Activated CD4-positive, alpha-beta T cell treated with anti-CD3 and anti-CD28 coated beads, Interleukin-10, Interleukin-2, amounts not matched to agents 100 ng/mL and 50 ng/mL, durations not matched to agents 16 hours and 8 hours (primary cell): ENCODE measurements at regions not wholly inside any gene's neighbourhood (a gene's known extent, or its start where the extent isn't known, plus 50 kb on each side); places are given as distances from the start of the nearest gene placed in this dataset.
"Not testable (repeated sequence)": the region's sequence is repeated elsewhere in the genome, so short reads cannot be mapped to it uniquely, and the experiment has no call there.

Experiments
- DNase-seq: peaks from one replicate; pipeline ENCODE4 v3.0.0-alpha.2; 2020

DNA sequence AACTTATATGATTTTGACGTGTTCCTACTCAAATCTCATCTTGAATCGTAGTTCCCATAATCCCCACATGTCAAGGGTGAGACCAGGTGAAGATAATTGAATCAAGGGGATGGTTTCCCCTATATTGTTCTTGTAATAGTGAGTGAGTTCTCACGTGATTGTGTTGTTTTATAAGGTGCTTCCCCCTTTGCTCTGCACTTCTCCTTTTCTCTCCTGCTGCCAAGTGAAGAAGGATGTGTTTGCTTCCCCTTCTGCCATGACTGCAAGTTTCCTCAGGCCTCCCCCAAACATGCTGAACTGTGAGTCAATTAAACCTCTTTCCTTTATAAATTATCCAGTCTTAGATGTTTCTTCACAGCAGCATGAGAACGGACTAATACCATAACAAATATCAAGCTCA, 83.2 kb downstream of the MANEA start:
- no peak for DNase-seq

DNA sequence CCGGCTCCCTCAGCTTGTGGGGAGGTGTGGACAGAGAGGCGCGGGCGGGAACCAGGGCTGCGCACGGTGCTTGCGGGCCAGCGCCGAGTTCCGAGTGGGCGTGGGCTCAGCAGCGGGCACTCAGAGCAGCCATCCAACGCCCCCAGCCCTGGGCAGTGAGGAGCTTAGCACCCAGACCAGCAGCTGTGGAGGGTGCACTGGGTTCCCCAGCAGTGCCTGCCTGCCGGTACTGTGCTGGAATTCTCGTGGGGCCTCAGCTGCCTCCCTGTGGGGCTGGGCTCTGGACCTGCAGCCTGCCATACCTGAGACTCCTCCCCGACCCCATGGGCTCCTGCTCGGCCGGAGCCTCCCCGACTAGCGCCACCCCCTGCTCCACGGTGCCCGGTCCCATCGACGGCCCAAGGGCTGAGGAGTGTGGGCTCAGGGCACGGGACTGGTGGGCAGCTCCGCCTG, 92.7 kb downstream of the MANEA start:
- DNase-seq, result no peak

DNA sequence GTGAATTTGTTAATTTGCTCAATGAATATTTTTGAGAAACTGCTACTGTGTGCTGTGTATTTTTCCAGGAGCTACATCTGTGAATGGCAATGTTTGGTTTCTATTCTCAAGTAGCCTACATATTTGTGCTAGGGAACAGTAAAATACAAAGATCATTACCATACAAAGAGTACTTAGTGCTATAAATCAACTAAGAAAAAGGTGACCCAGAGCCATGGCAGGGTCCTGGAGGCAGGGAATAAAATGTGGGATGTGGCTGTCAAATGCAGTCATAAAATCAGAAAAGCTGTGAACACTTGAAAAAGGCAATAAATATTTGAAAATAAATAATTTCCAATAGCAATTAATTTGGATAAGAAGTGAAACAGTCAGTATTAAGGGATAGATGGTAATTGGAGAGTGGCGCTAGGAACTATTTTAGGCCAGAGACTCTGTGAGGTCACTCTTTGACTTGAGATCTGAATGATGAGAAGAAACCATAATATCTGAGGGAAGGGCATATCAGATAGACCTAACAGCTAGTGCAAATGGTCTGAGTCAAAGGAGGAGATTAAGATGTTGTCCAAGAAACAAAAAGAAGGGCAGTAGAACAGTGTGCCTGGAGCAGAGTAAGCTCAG, 98.8 kb downstream of the MANEA start:
- no peak for DNase-seq

DNA sequence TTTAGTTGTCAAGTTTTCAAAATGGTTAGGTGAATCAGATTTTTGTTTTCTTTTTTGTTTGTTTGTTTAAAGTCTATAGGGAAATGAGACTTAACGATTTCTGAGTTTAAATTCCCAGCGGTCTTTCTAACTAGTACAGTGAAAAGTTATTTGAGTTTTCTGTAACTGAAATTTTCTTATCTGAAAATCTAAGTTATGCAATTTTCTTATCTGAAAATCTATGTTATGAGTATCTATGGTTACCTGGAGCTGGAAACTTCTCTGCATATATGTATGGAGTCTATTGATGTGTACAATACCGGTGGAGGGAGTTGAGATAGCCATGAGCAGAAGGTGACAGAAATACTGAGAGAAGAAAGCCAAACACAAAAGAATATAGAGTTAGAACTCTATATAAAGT, 102.6 kb downstream of the MANEA start:
- no peak for DNase-seq

DNA sequence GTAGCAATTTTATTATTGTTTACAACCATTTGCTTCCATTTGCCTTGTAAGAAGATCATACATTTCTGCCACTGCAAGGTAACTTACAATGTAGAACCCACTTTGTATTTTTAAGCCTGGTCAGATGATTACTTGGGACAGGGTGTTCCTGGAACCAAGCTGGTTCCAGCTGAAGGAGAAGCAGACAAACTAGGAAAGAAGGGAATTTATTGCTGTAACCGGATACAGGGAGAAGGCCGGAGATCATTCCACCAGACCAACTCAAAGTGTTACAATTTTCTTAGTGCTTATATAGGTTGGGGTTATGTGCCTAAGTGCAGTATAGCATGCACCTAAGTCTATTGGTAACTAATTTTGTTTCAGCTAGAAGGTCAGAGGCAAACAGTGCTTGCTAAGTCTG, 104.4 kb downstream of the MANEA start:
- no peak for DNase-seq

DNA sequence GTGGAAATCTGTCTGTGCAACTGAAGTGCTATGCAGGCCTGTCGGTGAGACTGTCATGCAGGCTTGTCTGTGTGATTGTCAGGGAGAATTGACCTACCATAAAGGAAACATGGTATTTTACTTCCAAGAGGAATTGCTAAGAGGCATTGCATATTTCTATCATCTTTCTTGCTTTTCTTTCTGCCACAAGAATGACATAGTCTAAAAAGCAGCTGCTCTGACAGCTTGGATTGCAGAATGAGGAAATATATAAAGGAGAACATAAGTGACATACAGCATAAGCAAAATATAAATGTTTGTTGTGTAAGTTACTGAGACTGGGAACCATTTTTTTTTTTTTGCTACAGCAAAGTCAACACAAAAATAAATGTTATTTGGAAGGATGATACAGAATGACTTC, 105.1 kb downstream of the MANEA start:
- no peak for DNase-seq

DNA sequence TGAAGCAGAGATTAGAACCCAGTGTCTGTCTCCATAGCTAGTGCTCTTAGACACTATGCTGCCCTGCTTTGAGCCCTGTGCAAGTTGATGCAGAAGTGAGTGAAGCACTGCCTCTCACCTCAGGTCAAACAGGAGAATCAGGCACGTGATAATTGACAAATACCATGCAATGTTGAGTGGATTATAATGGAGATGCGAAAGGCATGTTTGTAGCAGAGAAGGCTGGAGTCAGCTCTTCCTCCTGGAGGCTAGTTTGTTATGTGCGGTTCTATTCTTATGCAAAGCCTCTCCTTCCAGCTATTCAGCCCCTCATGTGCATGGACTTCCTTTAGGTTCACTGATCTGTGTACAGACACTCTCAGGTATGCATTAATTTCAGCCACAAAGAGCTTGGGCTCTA, 108.5 kb downstream of the MANEA start:
- no peak for DNase-seq

DNA sequence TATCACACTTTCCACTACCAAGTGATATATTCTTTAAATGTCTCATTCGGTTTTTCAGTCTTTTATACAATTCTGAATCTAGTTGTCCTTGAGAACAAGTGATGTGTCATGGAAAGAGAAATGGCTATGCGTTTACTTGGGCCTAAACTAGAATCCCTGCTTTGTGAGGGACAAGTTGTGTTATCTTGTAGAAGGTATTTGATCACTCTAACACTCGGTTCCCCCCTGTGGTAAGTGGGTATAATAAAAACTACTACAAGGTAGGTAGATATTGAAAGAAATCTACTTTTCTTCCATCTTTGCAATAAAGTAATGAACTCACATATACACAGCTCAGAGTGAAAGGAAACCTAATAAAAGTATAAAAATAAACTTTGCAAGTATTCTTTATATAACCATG, 108.9 kb downstream of the MANEA start:
- DNase-seq, result no peak

DNA sequence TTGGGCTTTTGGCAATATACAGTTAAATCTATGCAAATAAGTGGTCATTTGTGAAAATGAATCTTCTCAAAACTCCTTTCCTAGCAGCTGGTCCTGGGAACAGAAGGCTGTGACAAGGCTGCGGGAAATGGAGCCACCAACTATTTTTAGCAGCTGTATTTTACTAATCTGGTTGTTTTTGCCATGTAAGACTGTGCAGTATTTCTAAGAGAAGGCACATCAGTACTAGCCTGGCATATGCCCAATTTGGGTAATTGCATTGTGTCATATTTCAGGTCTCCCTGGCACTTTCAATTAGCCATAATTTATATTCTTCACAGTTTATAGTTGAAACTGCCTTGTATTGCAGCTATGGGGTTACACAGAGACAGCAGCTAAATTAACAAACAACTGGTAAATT, 109.6 kb downstream of the MANEA start:
- DNase-seq, result no peak

DNA sequence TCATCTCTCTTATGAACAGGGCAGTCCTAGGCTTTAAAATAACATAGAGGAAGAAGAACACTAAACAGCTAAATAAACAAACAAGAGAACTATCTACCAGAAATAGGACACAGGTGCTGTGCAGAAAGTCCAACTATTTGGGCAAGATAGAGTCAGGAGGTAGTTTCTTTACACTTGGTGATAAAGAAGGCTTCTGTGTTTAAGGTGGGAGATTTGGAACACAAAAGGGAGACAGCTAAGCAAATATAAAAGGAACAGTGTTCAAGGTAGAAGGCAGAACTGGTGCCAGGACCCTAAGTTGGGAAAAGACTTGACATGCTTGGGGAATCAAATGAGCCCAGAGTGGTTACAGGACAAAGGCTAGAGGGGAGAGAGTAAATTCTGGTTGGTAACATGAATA, 110.5 kb downstream of the MANEA start:
- DNase-seq, result no peak

DNA sequence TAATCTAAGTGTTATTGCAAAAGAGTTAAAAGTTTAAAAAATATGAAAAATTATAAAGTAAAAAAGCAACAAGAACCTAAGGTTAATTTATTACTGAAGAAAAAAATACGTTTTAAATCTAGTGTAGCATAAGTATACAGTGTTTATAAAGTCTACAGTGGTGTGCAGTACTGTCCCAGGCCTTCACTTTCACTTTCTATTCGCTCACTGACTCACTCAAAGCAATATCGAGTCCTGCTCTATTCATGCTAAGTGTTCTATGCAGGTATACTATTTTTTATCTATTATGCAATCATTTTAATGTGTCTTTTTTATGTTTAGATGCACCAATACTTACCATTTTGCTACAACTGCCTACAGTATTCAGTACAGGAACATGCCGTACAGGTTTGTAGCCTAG, 113.0 kb downstream of the MANEA start:
- peak; percentile 9 for DNase-seq

DNA sequence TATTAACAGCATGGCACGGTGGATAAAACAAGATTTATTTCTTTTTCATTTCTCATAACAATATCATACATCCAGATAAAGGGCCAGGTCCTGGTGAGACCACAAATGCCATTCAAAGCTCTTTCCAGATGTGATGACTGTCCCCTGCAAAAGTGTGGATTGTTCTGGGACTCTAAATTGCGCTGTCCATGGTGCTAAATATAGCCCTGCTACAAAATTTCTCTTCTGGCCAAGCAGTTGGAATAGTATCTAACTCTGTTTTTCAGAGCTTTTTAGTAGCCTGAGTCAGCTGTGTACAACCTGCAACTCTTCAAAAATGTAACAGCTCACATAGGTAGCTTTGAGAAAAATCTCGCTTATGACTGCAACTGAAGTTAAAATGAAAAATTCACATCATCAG, 115.8 kb downstream of the MANEA start:
- no peak for DNase-seq

DNA sequence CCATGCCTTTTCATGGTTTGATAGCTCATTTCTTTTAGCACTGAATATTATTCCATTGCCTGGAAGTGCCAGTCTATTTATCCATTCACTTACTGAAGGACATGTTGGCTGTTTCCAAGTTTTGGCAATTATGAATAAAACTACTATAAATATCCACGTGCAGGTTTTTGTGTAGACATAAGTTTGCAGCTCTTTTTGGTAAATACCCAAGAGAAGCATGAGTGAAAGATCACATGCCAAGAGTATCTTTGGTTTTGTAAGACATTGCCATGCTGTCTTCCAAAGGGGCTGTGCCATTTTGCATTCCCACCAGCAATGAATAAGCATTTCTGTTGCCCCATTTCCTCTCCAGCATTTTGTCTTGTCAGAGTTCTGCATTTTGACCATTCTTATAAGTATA, 120.9 kb downstream of the MANEA start:
- no peak for DNase-seq

DNA sequence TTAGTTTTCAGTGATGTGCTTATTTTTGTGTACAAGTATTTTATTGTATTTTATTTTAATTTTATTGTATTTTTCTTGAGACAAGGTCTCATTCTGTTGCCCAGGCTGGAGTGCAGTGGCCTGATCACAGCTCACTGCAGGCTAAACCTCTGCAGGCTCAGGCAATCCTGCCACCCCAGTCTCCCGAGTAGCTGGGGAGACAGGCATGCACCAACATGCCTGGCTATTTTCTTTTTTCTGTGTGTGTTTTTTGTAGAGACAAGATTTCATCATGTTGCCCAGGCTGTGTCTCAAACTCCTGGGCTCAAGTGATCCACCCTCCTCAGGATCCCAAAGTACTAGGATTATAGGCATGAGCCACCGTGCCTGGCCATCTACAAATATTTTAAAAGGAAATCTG, 146.3 kb downstream of the MANEA start:
- DNase-seq, result no peak

DNA sequence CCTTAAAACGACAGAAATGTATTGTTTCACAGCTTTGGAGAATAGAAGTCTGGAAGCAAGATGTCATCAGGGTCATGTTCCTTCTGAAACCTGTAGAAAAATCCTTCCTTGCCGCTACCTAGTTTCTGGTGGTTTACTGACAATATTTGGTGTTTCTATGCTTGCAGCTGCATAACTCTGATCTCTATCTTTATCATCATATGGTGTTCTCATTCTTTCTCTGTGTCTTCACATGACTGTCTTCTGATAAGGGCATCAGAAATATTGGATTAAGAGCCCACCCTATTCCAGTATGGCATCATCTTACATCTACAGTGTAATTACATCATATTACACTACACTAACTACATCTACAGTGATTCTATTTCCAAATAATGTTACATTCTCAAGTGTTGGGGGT, 148.0 kb downstream of the MANEA start:
- no peak for DNase-seq

DNA sequence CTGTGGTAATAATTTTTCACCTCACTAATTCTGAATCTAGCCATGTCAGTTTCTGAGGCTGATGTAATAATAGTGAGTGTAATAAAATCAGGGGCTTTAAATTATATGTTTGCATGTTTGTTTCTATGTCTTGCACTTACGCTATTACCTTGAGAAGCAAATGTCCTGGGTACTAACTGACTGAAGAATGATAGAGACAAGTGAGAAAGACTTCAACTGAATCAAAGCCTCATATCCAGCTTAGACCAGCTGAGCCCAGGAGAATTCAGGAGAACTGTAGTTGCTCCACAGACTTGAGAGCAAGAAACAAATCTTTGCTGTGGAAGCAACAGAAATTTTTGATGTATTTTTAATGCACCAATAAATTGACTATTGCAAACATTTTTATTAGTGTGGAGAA, 162.8 kb downstream of the MANEA start:
- DNase-seq, result no peak

DNA sequence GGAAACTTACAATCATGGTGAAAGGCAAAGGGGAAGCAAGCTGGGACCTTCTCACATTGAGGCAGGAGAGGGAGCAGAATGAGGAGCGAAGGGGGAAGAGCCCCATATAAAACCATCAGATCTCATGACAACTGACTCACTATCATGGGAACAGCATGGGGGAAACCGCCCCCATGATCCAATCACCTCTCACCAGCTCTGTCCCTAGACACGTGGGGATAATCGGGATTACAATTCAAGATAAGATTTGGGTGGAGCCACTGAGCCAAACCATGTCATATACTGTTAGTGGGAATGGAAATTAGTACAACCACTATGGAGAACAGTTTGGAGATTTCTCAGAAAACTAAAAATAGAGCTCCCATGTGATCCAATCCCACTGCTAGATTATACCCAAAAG, 163.7 kb downstream of the MANEA start:
- DNase-seq, result no peak

DNA sequence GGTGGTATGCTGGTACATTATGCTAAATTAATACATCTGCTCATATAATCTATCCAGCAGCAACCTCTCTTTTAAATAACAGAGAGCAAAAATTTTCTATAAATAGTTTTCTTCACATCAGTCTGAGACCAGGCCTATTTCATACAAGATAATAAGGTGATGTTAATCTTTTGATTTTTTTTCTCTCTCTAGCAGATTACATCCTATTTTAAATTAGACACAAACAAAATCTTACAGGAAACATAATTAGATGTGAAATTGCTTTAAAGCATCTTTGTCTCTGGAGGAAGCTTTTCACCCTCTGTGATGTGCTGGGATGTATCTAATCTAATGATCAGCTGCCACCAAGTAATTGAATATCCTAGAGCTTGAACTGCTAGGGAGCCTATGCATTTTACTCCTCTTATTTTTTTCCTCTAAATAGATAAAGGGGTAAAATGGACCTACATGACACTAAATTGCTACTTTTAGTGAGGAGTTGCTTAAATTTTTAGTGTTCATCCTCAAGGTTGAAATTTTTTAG, 165.5 kb downstream of the MANEA start:
- DNase-seq, result no peak

DNA sequence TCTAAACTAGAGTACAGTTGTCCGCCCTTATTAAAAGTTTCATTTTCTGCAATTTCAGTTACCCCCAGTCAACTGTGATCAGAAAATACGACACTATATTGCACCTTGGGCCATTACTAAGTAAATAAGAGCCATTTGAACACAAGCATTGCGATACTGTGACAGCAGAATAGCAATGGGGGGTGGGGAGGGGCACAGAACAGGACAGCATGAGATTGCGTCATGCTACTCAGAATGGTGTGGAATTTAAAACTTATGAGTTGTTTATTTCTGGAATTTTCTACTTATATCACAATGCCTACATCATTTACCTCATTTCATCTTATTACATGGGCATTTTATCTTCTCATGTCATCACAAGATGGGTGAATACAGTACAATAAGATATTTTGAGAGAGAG, 166.3 kb downstream of the MANEA start:
- no peak for DNase-seq

DNA sequence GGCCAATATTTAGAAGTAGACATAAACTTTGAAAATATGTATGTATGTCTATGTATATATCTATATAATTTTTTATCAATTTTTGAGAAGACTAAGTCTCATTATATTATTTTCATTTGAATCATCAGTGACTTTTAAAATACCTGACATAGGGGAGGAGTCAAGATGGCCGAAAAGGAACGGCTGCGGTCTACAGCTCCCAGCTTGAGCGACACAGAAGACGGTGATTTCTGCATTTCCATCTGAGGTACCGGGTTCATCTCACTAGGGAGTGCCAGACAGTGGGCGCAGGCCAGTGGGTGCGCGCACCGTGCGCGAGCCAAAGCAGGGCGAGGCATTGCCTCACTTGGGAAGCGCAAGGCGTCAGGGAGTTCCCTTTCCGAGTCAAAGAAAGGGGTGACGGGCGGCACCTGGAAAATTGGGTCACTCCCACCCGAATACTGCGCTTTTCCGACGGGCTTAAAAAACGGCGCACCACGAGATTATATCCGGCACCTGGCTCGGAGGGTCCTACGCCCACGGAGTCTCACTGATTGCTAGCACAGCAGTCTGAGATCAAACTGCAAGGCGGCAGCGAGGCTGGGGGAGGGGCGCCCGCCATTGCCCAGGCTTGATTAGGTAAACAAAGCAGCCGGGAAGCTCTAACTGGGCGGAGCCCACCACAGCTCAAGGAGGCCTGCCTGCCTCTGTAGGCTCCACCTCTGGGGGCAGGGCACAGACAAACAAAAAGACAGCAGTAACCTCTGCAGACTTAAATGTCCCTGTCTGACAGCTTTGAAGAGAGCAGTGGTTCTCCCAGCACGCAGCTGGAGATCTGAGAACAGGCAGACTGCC, 181.1 kb downstream of the MANEA start:
- DNase-seq, result not testable (repeated sequence)

DNA sequence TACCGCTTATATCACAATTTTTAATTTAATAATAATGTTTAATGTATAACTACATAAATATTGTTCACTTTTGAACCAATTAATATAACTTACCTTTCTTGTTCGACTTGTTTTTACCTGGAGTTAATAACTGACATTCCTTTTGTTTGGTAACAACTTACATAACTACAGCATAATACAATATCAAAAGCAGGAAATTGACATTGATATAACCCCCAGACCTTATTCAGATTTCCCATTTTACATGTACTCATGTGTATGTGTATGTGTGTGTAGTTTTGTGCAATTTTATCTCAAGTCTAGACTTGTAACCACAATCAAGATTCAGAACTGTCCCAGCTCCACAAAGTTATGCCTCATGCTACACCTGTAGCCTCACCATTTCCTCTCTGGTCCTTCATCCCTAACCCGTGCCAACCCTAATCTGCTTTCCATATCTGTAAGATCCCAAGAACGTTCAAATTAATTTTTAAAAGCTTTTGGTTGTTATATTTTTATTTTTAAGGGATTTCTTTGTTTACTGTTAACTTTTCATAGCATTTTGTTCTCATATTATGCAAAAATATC, 190.6 kb downstream of the MANEA start:
- no peak for DNase-seq

DNA sequence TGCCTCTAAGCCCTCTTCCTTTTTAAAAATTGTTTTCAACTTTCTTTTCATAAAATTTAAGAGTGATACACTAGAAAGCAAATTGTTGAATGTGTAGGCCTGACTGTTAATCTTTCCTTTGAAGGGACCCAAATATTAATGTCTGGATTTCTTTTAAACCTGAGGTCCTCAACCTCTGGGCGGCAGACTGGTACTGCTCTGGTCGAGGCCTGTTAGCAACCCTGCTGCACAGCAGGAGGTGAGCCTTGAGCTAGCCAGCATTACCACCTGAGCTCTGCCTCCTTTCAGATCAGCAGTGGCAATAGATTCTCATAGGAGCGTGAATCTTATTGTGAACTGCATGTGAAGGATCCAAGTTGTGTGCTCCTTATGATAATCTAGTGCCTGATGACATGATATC, 191.2 kb downstream of the MANEA start:
- no peak for DNase-seq

DNA sequence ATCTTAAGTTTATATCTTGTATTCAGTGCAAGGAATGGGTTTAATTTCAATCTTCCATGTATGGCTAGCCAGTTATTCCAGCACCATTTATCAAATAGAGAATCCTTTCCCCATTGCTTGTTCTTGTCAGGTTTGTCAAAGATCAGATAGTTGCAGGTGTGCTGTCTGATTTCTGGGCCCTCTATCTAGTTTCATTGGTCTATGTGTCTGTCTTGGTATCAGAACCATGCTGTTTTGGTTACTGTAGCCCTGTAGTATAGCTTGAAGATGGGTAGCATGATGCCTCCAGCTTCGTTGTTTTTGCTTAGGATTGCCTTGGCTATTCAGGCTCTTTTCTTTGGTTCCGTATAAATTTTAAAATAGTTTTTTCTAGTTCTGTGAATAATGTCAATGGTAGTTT, 200.0 kb downstream of the MANEA start:
- no peak for DNase-seq

DNA sequence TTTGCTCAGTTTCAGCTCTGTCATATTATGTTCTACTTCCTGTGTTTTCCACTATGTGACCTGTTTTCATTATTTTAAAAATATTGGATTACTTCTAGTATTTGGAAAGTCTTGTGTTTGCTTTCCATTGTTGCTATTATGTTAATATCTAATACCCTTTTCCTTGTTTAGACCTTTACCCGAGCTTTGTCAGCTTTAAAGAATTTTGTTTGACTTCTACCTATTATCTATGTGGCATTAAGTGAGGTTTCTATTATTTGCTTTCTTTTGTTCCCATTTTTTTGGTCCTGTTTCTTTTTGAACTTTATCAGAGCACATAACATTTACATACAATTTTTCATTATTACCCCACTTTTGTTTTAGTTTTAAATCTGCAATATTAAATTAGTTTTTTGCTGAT, 202.7 kb downstream of the MANEA start:
- no peak for DNase-seq
